A673 (cell line): ENCODE measurements at regions not wholly inside any gene's neighbourhood (a gene's known extent, or its start where the extent isn't known, plus 50 kb on each side); places are given as distances from the start of the nearest gene placed in this dataset.

Source experiments
- BruUV-seq: library from RNA; stranded (reverse); fragments of 400-500 nt; replicated peaks from 2 replicates; lab custom pipeline; 2021; lab: Mats Ljungman, UMichigan
- CTCF ChIA-PET: fragments of 300-600 bp; sonication (Branson Sonifier 250); formaldehyde crosslinking; loops from one replicate; lab custom pipeline; 2022; ENCODE audit warnings: antibody characterized with exemption; lab: Charles Lee
- POLR2A ChIA-PET: fragments of 300-600 bp; sonication (Branson Sonifier 250); formaldehyde crosslinking; loops from one replicate; lab custom pipeline; 2022; ENCODE audit warnings: antibody characterized with exemption; ENCODE audit not compliant: low non-redundant PET; lab: Charles Lee
- DNase-seq: peaks from one replicate; pipeline ENCODE4 v3.0.0-alpha.2; 2015; ENCODE audit warnings: low spot score
- H3K27ac ChIP-seq: fragments of 200-600 bp; sonication (generic); 2 replicates; pipeline ENCODE4 v1.5.1; 2016; ENCODE audit warnings: mixed run types, low read depth, mild to moderate bottlenecking, mixed read lengths, antibody characterized with exemption, low read length; ENCODE audit not compliant: poor library complexity, severe bottlenecking
- H3K27me3 ChIP-seq: fragments of 200-600 bp; sonication (generic); replicated peaks from 2 replicates; pipeline ENCODE4 v1.6.1; 2017; ENCODE audit warnings: mixed run types, low read depth, mild to moderate bottlenecking, mixed read lengths, antibody characterized with exemption, low read length; ENCODE audit not compliant: insufficient read depth, poor library complexity
- H3K36me3 ChIP-seq: fragments of 200-600 bp; sonication (generic); 2 replicates; pipeline ENCODE4 v1.6.1; 2016; ENCODE audit warnings: mixed run types, mild to moderate bottlenecking, mixed read lengths, antibody characterized with exemption, low read length; ENCODE audit not compliant: insufficient read depth, poor library complexity, severe bottlenecking
- H3K4me1 ChIP-seq: fragments of 200-600 bp; sonication (generic); 2 replicates; pipeline ENCODE4 v1.6.1; 2017; ENCODE audit warnings: mixed run types, mild to moderate bottlenecking, mixed read lengths, antibody characterized with exemption, low read length; ENCODE audit not compliant: insufficient read depth, poor library complexity, severe bottlenecking
- H3K4me3 ChIP-seq: fragments of 200-600 bp; sonication (generic); 2 replicates; pipeline ENCODE4 v1.5.1; 2016; ENCODE audit warnings: low read depth, mixed run types, mild to moderate bottlenecking, mixed read lengths, low read length; ENCODE audit not compliant: poor library complexity, severe bottlenecking
- H3K9me3 ChIP-seq: fragments of 200-600 bp; sonication (generic); 2 replicates; pipeline ENCODE4 v1.6.1; 2016; ENCODE audit warnings: mixed run types, low read depth, mild to moderate bottlenecking, mixed read lengths, antibody characterized with exemption, low read length; ENCODE audit not compliant: poor library complexity, severe bottlenecking
- CTCF ChIP-seq: fragments of 300-800, 200-600 bp; sonication (generic); conservative IDR thresholded peaks from 2 replicates; pipeline ENCODE4 v1.5.1; 2017; ENCODE audit warnings: low read depth, mild to moderate bottlenecking, antibody characterized with exemption, low read length, moderate library complexity, mixed read lengths
- EZH2 ChIP-seq: fragments of 200-600 bp; sonication (generic); IDR thresholded peaks from 2 replicates; pipeline ENCODE4 v1.6.1; 2017; ENCODE audit warnings: borderline replicate concordance, low read depth, mild to moderate bottlenecking, mixed read lengths, antibody characterized with exemption, low read length; ENCODE audit not compliant: poor library complexity, severe bottlenecking
- intact Hi-C: fragments of 100-400 bp; cut with micrococcal nuclease; formaldehyde crosslinking; loops from one replicate; pipeline ENCODE4 v1.10.0; 2022; ENCODE audit not compliant: unreplicated experiment

GRCh38 chr1:29896300-29896699 lies 660.0 kb downstream of the PTPRU start:
- ChIA-PET POLR2A (no interaction called here), CTCF (no interaction called here)
- no TSS peak for BruUV-seq

GRCh38 chr1:29895201-29895600 lies 658.9 kb downstream of the PTPRU start:
- CTCF ChIA-PET = no interaction called here
- BruUV-seq = no TSS peak
- intact Hi-C loops = no loop called here
- Histone ChIP-seq H3K36me3 (no peaks in the 10 kb centered on the region), H3K4me3 (no peak overlapping the region), H3K9me3 (no peaks in the 10 kb centered on the region), H3K27me3 (no peaks in the 10 kb centered on the region), H3K27ac (no peak overlapping the region), H3K4me1 (no peaks in the 10 kb centered on the region)
- TF ChIP-seq EZH2 (no peak), CTCF (no peak)
- POLR2A ChIA-PET = no interaction called here
- no peak for DNase-seq

More at GRCh38 chr1:29896300-29896699, 660.0 kb downstream of the PTPRU start:
- intact Hi-C loops = no loop called here
- TF ChIP-seq EZH2 (no peak), CTCF (no peak)
- Histone ChIP-seq H3K4me3 (no peak overlapping the region), H3K4me1 (peaks cover 2% of the 10 kb centered on the region), H3K27me3 (no peaks in the 10 kb centered on the region), H3K9me3 (no peaks in the 10 kb centered on the region), H3K36me3 (no peaks in the 10 kb centered on the region), H3K27ac (no peak overlapping the region)
- DNase-seq = no peak

GRCh38 chr1:29894311-29894710 lies 658.0 kb downstream of the PTPRU start:
- Histone ChIP-seq H3K9me3 (no peaks in the 10 kb centered on the region), H3K36me3 (no peaks in the 10 kb centered on the region), H3K4me3 (no peak overlapping the region), H3K27ac (no peak overlapping the region), H3K4me1 (no peaks in the 10 kb centered on the region), H3K27me3 (no peaks in the 10 kb centered on the region)
- BruUV-seq = no TSS peak
- TF ChIP-seq CTCF (no peak), EZH2 (no peak)
- POLR2A ChIA-PET = no interaction called here
- no peak for DNase-seq
- intact Hi-C loops = no loop called here
- CTCF ChIA-PET = no interaction called here
